ENCODE measurements at regions not wholly inside any gene's neighbourhood (a gene's known extent, or its start where the extent isn't known, plus 50 kb on each side); places are given as distances from the start of the nearest gene placed in this dataset.

DNA sequence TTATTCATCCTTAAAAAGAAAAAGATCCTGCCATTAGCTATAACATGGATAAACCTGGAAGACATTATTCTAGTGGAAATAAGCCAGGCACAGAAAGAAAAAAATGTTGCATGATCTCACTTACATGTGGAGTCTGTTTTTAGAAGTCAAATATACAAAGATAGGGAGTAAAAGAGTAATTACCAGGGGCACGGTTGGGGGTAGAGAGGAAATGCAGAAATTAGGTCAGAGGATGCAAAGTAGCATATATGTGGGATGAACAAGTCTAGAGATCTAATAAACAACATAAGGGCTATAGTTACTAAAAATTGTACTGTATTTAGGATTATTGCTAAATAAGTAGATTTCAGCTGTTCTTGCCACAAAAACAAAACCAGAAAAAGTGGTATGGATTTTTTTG, 61.4 kb upstream of the CD53 start:
- TF ChIP-seq MYC (CRISPR knock-in tag; IDR thresholded peaks at IDR 0.05; ENCODE audit: borderline replicate concordance): no peak
- no peak for TF ChIP-seq ZNF274 (CRISPR knock-in tag; IDR thresholded peaks at IDR 0.05)
- TF ChIP-seq EZH2 (conservative IDR thresholded peaks at IDR 0.05; ENCODE audit: low read depth, low read length): no peak
- no peak for TF ChIP-seq POLR2AphosphoS5 (IDR thresholded peaks at IDR 0.05; ENCODE audit: low read depth, low read length)
- TF ChIP-seq, protein P1, sequence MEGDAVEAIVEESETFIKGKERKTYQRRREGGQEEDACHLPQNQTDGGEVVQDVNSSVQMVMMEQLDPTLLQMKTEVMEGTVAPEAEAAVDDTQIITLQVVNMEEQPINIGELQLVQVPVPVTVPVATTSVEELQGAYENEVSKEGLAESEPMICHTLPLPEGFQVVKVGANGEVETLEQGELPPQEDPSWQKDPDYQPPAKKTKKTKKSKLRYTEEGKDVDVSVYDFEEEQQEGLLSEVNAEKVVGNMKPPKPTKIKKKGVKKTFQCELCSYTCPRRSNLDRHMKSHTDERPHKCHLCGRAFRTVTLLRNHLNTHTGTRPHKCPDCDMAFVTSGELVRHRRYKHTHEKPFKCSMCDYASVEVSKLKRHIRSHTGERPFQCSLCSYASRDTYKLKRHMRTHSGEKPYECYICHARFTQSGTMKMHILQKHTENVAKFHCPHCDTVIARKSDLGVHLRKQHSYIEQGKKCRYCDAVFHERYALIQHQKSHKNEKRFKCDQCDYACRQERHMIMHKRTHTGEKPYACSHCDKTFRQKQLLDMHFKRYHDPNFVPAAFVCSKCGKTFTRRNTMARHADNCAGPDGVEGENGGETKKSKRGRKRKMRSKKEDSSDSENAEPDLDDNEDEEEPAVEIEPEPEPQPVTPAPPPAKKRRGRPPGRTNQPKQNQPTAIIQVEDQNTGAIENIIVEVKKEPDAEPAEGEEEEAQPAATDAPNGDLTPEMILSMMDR (CRISPR knock-in tag; IDR thresholded peaks at IDR 0.05): no peak
- TF ChIP-seq ZNF644 (CRISPR knock-in tag; IDR thresholded peaks at IDR 0.05; ENCODE audit: low read depth): no peak
- TF ChIP-seq TP53 (CRISPR knock-in tag; conservative IDR thresholded peaks at IDR 0.05): no peak
- TF ChIP-seq, protein P2, sequence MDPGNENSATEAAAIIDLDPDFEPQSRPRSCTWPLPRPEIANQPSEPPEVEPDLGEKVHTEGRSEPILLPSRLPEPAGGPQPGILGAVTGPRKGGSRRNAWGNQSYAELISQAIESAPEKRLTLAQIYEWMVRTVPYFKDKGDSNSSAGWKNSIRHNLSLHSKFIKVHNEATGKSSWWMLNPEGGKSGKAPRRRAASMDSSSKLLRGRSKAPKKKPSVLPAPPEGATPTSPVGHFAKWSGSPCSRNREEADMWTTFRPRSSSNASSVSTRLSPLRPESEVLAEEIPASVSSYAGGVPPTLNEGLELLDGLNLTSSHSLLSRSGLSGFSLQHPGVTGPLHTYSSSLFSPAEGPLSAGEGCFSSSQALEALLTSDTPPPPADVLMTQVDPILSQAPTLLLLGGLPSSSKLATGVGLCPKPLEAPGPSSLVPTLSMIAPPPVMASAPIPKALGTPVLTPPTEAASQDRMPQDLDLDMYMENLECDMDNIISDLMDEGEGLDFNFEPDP (CRISPR knock-in tag; conservative IDR thresholded peaks at IDR 0.05): no peak
- no peak for TF ChIP-seq ZNF12 (CRISPR knock-in tag; IDR thresholded peaks at IDR 0.05)
- TF ChIP-seq, protein P3, sequence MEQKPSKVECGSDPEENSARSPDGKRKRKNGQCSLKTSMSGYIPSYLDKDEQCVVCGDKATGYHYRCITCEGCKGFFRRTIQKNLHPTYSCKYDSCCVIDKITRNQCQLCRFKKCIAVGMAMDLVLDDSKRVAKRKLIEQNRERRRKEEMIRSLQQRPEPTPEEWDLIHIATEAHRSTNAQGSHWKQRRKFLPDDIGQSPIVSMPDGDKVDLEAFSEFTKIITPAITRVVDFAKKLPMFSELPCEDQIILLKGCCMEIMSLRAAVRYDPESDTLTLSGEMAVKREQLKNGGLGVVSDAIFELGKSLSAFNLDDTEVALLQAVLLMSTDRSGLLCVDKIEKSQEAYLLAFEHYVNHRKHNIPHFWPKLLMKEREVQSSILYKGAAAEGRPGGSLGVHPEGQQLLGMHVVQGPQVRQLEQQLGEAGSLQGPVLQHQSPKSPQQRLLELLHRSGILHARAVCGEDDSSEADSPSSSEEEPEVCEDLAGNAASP (CRISPR knock-in tag; IDR thresholded peaks at IDR 0.05; ENCODE audit: borderline replicate concordance): no peak
- no peak for TF ChIP-seq KLF9 (CRISPR knock-in tag; IDR thresholded peaks at IDR 0.05; ENCODE audit: low read depth)
- no peak for TF ChIP-seq PAF1 (CRISPR knock-in tag; IDR thresholded peaks at IDR 0.05)
- no peak for TF ChIP-seq ZNF549 (CRISPR knock-in tag; IDR thresholded peaks at IDR 0.05)
